ENCODE measurements at regions not wholly inside any gene's neighbourhood (a gene's known extent, or its start where the extent isn't known, plus 50 kb on each side); places are given as distances from the start of the nearest gene placed in this dataset.

GRCh38 chr11:134677397-134677822, 265.4 kb upstream of the B3GAT1 start:
- no peak for DNase-seq

GRCh38 chr11:134676516-134677287, 264.7 kb upstream of the B3GAT1 start:
- DNase-seq = no peak

- no peak for DNase-seq
Measured at GRCh38 chr11:134675983-134676382, 263.9 kb upstream of the B3GAT1 start.

- no peak for DNase-seq
Measured at GRCh38 chr11:134674974-134675373, 262.9 kb upstream of the B3GAT1 start.

GRCh38 chr11:134670961-134671370, 258.9 kb upstream of the B3GAT1 start:
- no peak for DNase-seq

GRCh38 chr11:134670247-134670782, 258.3 kb upstream of the B3GAT1 start:
- no peak for DNase-seq

- no peak for DNase-seq
Measured at GRCh38 chr11:134669796-134670195, 257.8 kb upstream of the B3GAT1 start.

GRCh38 chr11:134668796-134669195, 256.8 kb upstream of the B3GAT1 start:
- DNase-seq = no peak

- no peak for DNase-seq
Measured at GRCh38 chr11:134668076-134668475, 256.0 kb upstream of the B3GAT1 start.

GRCh38 chr11:134667505-134667904, 255.5 kb upstream of the B3GAT1 start:
- no peak for DNase-seq

GRCh38 chr11:134667175-134667500, 255.1 kb upstream of the B3GAT1 start:
- no peak for DNase-seq

GRCh38 chr11:134666273-134667174, 254.5 kb upstream of the B3GAT1 start:
- no peak for DNase-seq

- no peak for DNase-seq
Measured at GRCh38 chr11:134665571-134666270, 253.7 kb upstream of the B3GAT1 start.

- DNase-seq = no peak
Measured at GRCh38 chr11:134665188-134665535, 253.1 kb upstream of the B3GAT1 start.

- DNase-seq = no peak
Measured at GRCh38 chr11:134664447-134665187, 252.6 kb upstream of the B3GAT1 start.

- no peak for DNase-seq
Measured at GRCh38 chr11:134663506-134664313, 251.7 kb upstream of the B3GAT1 start.

- no peak for DNase-seq
Measured at GRCh38 chr11:134662629-134663360, 250.8 kb upstream of the B3GAT1 start.

GRCh38 chr11:134661660-134662059, 249.6 kb upstream of the B3GAT1 start:
- no peak for DNase-seq

GRCh38 chr11:134660416-134660815, 248.4 kb upstream of the B3GAT1 start:
- DNase-seq = no peak

GRCh38 chr11:134659882-134660281, 247.8 kb upstream of the B3GAT1 start:
- no peak for DNase-seq

Data from central memory CD4-positive, alpha-beta T cell (primary cell).